SK-N-SH treated with all-trans-retinoic acid at 6 μM for 48 hours (cell line): ENCODE measurements at regions not wholly inside any gene's neighbourhood (a gene's known extent, or its start where the extent isn't known, plus 50 kb on each side); places are given as distances from the start of the nearest gene placed in this dataset.

Source experiments
- PATZ1 ChIP-seq: fragments of 250-450 bp; sonication (Bioruptor Pico); IDR thresholded peaks from 2 replicates; pipeline ENCODE4 v1.8.0; 2020; ENCODE audit warnings: mild to moderate bottlenecking, moderate library complexity, borderline replicate concordance
- RARB ChIP-seq: fragments of 250-450 bp; sonication (Bioruptor Pico); IDR thresholded peaks from 2 replicates; pipeline ENCODE4 v1.8.0; 2021; ENCODE audit warnings: mild to moderate bottlenecking, moderate library complexity
- TCF4 ChIP-seq: fragments of 250-450 bp; sonication (Bioruptor Pico); IDR thresholded peaks from 2 replicates; pipeline ENCODE4 v1.8.0; 2021; ENCODE audit warnings: mild to moderate bottlenecking, moderate library complexity, borderline replicate concordance
- ZFP30 ChIP-seq: fragments of 450-650 bp; formaldehyde crosslinking; IDR thresholded peaks from 2 replicates; pipeline ENCODE4 v1.5.0; 2022; ENCODE audit warnings: mild to moderate bottlenecking, moderate library complexity
- ZNF565 ChIP-seq: fragments of 450-650 bp; formaldehyde crosslinking; conservative IDR thresholded peaks from 2 replicates; pipeline ENCODE4 v1.5.0; 2020; ENCODE audit warnings: low read depth, mild to moderate bottlenecking, moderate library complexity
- TF ChIP-seq, protein P1 (sequence below): fragments of 250-450 bp; sonication (Bioruptor Pico); IDR thresholded peaks from 2 replicates; pipeline ENCODE4 v1.5.0; 2020; ENCODE audit warnings: mild to moderate bottlenecking, moderate library complexity
- TF ChIP-seq, protein P2 (sequence below): fragments of 250-450 bp; sonication (Bioruptor Pico); IDR thresholded peaks from 2 replicates; pipeline ENCODE4 v1.8.0; 2021; ENCODE audit warnings: low read depth, mild to moderate bottlenecking, moderate library complexity, borderline replicate concordance

GRCh38 chr1:75083223-75083622 lies 51.0 kb upstream of the LHX8 start:
- no peak for TF ChIP-seq TCF4 (CRISPR knock-in tag)
- no peak for TF ChIP-seq PATZ1 (CRISPR knock-in tag)
- TF ChIP-seq ZFP30 (CRISPR knock-in tag), result no peak
- TF ChIP-seq, protein P1, sequence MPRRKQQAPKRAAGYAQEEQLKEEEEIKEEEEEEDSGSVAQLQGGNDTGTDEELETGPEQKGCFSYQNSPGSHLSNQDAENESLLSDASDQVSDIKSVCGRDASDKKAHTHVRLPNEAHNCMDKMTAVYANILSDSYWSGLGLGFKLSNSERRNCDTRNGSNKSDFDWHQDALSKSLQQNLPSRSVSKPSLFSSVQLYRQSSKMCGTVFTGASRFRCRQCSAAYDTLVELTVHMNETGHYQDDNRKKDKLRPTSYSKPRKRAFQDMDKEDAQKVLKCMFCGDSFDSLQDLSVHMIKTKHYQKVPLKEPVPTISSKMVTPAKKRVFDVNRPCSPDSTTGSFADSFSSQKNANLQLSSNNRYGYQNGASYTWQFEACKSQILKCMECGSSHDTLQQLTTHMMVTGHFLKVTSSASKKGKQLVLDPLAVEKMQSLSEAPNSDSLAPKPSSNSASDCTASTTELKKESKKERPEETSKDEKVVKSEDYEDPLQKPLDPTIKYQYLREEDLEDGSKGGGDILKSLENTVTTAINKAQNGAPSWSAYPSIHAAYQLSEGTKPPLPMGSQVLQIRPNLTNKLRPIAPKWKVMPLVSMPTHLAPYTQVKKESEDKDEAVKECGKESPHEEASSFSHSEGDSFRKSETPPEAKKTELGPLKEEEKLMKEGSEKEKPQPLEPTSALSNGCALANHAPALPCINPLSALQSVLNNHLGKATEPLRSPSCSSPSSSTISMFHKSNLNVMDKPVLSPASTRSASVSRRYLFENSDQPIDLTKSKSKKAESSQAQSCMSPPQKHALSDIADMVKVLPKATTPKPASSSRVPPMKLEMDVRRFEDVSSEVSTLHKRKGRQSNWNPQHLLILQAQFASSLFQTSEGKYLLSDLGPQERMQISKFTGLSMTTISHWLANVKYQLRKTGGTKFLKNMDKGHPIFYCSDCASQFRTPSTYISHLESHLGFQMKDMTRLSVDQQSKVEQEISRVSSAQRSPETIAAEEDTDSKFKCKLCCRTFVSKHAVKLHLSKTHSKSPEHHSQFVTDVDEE (CRISPR knock-in tag), result no peak
- TF ChIP-seq, protein P2, sequence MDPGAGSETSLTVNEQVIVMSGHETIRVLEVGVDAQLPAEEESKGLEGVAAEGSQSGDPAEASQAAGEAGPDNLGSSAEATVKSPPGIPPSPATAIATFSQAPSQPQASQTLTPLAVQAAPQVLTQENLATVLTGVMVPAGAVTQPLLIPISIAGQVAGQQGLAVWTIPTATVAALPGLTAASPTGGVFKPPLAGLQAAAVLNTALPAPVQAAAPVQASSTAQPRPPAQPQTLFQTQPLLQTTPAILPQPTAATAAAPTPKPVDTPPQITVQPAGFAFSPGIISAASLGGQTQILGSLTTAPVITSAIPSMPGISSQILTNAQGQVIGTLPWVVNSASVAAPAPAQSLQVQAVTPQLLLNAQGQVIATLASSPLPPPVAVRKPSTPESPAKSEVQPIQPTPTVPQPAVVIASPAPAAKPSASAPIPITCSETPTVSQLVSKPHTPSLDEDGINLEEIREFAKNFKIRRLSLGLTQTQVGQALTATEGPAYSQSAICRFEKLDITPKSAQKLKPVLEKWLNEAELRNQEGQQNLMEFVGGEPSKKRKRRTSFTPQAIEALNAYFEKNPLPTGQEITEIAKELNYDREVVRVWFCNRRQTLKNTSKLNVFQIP (CRISPR knock-in tag), result no peak
- TF ChIP-seq RARB (CRISPR knock-in tag), result no peak
- no peak for TF ChIP-seq ZNF565 (CRISPR knock-in tag)
